ENCODE measurements at regions not wholly inside any gene's neighbourhood (a gene's known extent, or its start where the extent isn't known, plus 50 kb on each side); places are given as distances from the start of the nearest gene placed in this dataset.

GRCh38 chr14:97312910-97313309 lies 515.7 kb downstream of the VRK1 start (continued):
- TF ChIP-seq ATF2 (CRISPR knock-in tag; IDR thresholded peaks at IDR 0.05; ENCODE audit: borderline replicate concordance, low read depth) (no peak), ERG (CRISPR knock-in tag; IDR thresholded peaks at IDR 0.05) (no peak), ZNF121 (CRISPR knock-in tag; IDR thresholded peaks at IDR 0.05) (no peak), CBFB (CRISPR knock-in tag; IDR thresholded peaks at IDR 0.05; ENCODE audit: low read depth) (no peak), ZSCAN18 (CRISPR knock-in tag; IDR thresholded peaks at IDR 0.05) (no peak), SOX15 (CRISPR knock-in tag; IDR thresholded peaks at IDR 0.05) (no peak), AFF4 (CRISPR knock-in tag; IDR thresholded peaks at IDR 0.05; ENCODE audit: borderline replicate concordance) (no peak), TEAD4 (CRISPR knock-in tag; IDR thresholded peaks at IDR 0.05) (no peak), USF1 (CRISPR knock-in tag; IDR thresholded peaks at IDR 0.05) (no peak), ZNF219 (CRISPR knock-in tag; IDR thresholded peaks at IDR 0.05; ENCODE audit: borderline replicate concordance) (no peak), PREB (CRISPR knock-in tag; IDR thresholded peaks at IDR 0.05; ENCODE audit: borderline replicate concordance) (no peak)

- no peak for ATAC-seq
- H3K4me3 Mint-ChIP-seq, result no peak overlapping the region
- POLR2A ChIA-PET, result no interaction called here
Measured at GRCh38 chr14:97315790-97316189, 518.6 kb downstream of the VRK1 start.

More at GRCh38 chr14:97315790-97316189, 518.6 kb downstream of the VRK1 start:
- CTCF ChIA-PET, result no interaction called here
- Mint-ChIP-seq H3K36me3 (peaks cover 6% of the 10 kb centered on the region), H3K27ac (no peak overlapping the region), H3K4me1 (no peaks in the 10 kb centered on the region), H3K27me3 (ENCODE audit: low read depth) (no peaks in the 10 kb centered on the region), H3K9me3 (peaks cover 16% of the 10 kb centered on the region)
- DNase-seq (ENCODE audit: low spot score), result no peak
- TF ChIP-seq NR3C1 (CRISPR knock-in tag; conservative IDR thresholded peaks at IDR 0.05; ENCODE audit: low read depth) (no peak), HMGA2 (CRISPR knock-in tag; IDR thresholded peaks at IDR 0.05) (no peak), TCF7 (CRISPR knock-in tag; IDR thresholded peaks at IDR 0.05; ENCODE audit: low read depth) (no peak), ATF6 (CRISPR knock-in tag; IDR thresholded peaks at IDR 0.05) (no peak), FOXJ3 (CRISPR knock-in tag; IDR thresholded peaks at IDR 0.05; ENCODE audit: borderline replicate concordance) (no peak), FOXP1 (CRISPR knock-in tag; IDR thresholded peaks at IDR 0.05; ENCODE audit: borderline replicate concordance) (no peak), CBFB (CRISPR knock-in tag; IDR thresholded peaks at IDR 0.05; ENCODE audit: low read depth) (no peak), NFE2L1 (CRISPR knock-in tag; IDR thresholded peaks at IDR 0.05) (no peak), NR1H2 (CRISPR knock-in tag; IDR thresholded peaks at IDR 0.05) (no peak), CREM (CRISPR knock-in tag; IDR thresholded peaks at IDR 0.05) (no peak), ERG (CRISPR knock-in tag; IDR thresholded peaks at IDR 0.05) (no peak), ZNF396 (CRISPR knock-in tag; IDR thresholded peaks at IDR 0.05; ENCODE audit: borderline replicate concordance) (no peak)

All from WTC11 (cell line).